Skeletal muscle satellite cell (primary cell): ENCODE measurements at regions not wholly inside any gene's neighbourhood (a gene's known extent, or its start where the extent isn't known, plus 50 kb on each side); places are given as distances from the start of the nearest gene placed in this dataset.

Experiments used
- H3K27me3 ChIP-seq: 2 replicates; pipeline ENCODE4 v1.7.0; 2013; ENCODE audit warnings: low read length; ENCODE audit not compliant: control insufficient read depth, insufficient read depth
- H3K36me3 ChIP-seq: 2 replicates; pipeline ENCODE4 v1.7.0; 2013; ENCODE audit warnings: mild to moderate bottlenecking, control low read depth, low read length; ENCODE audit not compliant: insufficient read depth
- H3K4me1 ChIP-seq: 2 replicates; pipeline ENCODE4 v1.7.0; 2013; ENCODE audit warnings: low read length; ENCODE audit not compliant: control insufficient read depth, insufficient read depth
- H3K4me2 ChIP-seq: 2 replicates; pipeline ENCODE4 v1.7.0; 2013; ENCODE audit warnings: mild to moderate bottlenecking, low read length
- H3K4me3 ChIP-seq: 2 replicates; pipeline ENCODE4 v1.7.0; 2013; ENCODE audit warnings: low read length
- H3K9ac ChIP-seq: 2 replicates; pipeline ENCODE4 v1.7.0; 2013; ENCODE audit warnings: mild to moderate bottlenecking, low read depth, low read length, moderate library complexity
- H3K9me3 ChIP-seq: replicated peaks from 2 replicates; pipeline ENCODE4 v1.7.0; 2013; ENCODE audit warnings: mild to moderate bottlenecking, control low read depth, low read length

DNA sequence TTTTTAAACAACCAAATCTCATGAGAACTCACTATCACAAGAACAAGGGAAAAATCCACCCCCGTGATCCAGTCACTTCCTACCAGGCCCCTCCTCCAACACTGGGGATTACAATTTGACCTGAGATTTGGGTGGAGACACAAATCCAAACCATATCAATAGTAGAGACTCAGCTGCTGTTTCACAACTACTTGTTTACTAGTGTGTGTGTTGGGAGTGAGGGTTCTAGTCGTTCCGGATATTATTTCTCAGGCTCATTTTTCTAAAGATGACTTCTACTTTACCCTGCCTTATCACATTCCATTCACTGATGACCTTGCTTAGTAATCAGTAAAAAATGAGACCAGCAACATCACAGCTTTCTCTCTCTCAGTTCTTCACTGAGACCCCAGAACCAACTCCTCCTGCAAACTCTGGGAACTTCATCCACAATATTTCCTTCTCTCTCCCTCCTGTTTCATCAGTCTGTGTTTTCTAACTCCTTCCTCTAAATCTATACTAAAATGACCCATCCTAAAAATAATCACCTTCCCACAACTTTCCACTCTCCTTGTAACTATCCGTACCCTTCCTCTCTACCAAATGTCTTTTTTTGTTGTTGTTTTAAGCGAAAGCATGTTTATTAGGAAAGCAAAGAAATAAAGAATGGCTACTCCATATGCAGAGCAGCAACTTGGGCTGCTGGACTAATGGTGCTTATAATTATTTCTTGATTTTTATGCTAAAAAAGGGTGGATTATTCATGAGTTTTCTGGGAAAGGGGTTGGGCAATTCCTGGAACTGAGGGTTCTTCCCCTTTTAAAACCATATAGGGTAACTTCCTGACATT is 121.5 kb upstream of the SPRY4 start:
- no peak overlapping the region for H3K4me3 ChIP-seq
- H3K9me3 ChIP-seq: no peaks in the 10 kb centered on the region
- H3K4me1 ChIP-seq: peaks cover 34% of the 10 kb centered on the region
- H3K36me3 ChIP-seq: no peaks in the 10 kb centered on the region
- H3K27me3 ChIP-seq: no peaks in the 10 kb centered on the region
- peak overlapping the region; percentile 57 for H3K9ac ChIP-seq
- peak overlapping the region; percentile 21 for H3K4me2 ChIP-seq

DNA sequence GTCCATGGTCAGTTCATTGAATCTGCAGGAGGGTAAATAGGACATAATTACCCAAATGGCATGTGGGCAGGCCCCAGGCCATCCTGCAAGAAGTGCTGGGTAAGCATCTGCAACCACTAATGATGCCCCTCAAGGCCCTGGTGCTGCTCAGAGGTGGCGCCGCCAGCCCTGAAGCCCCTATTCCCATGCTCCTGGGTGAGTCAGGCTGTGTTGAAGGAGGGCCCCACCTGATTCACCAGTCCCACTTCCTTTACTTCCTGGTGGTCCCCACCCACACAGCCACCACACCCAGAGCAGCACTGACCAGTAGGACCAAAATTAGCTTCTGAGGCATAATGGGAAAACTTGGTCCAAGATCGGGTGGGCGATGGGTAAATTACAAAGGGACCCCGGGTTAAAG is 120.4 kb upstream of the SPRY4 start:
- no peaks in the 10 kb centered on the region for H3K36me3 ChIP-seq
- H3K27me3 ChIP-seq: no peaks in the 10 kb centered on the region
- no peak overlapping the region for H3K4me3 ChIP-seq
- no peak overlapping the region for H3K9ac ChIP-seq
- no peaks in the 10 kb centered on the region for H3K9me3 ChIP-seq
- no peak overlapping the region for H3K4me2 ChIP-seq
- H3K4me1 ChIP-seq: peaks cover 36% of the 10 kb centered on the region

DNA sequence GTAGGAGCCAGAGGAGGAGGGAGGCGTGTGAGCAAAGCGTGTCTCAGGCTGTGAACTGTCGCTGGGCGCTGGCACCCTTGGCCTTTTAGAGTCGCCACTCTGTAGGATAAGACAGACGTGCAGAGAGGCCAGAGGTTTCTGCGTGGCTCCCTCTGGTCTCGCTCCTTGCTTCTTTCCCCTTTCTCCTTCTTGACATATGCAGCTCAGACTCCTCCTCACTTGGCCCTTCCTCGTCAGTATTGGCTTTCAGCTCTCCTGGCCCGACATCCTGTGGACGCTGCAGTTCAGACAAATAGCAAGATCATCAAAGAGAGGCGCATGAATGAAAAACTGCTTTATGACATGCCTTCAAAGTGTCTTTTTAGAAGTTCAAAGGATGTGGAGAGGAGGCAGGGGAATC is 116.8 kb upstream of the SPRY4 start:
- no peaks in the 10 kb centered on the region for H3K36me3 ChIP-seq
- H3K27me3 ChIP-seq: no peaks in the 10 kb centered on the region
- H3K4me2 ChIP-seq: no peak overlapping the region
- no peak overlapping the region for H3K9ac ChIP-seq
- peaks cover 46% of the 10 kb centered on the region for H3K4me1 ChIP-seq
- H3K9me3 ChIP-seq: no peaks in the 10 kb centered on the region
- no peak overlapping the region for H3K4me3 ChIP-seq

DNA sequence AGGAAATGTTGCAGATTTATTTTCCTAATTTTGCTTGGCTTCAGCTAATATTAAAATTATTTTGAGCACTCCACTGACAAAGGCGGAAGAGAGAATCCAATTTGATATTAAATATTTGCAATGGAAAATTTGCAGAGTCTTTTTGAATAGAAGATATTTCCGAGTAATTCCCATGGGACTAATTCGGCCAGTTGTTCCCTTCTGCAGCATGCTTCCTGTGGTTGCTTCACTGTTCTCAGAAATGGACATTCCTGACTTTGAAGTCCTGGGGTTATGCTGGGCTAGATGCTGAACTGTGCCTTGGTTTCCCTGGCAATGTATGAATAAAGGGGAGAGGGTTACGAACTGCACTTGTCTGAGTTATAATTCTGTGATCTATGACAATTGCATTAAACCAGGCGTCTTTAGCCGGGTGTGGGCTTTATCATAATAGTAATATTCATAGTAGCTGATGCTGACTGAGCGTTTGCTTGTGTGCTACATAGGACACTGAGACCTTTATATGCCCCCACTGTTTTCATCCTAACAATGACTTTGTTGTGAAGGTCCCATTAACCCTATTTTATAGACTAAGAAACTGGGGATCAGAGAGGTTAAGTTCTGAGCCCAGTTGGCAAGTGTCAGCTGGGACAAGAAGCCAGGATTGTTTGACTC is 114.5 kb upstream of the SPRY4 start:
- no peak overlapping the region for H3K9ac ChIP-seq
- H3K4me2 ChIP-seq: peak overlapping the region; percentile 37
- peaks cover 25% of the 10 kb centered on the region for H3K4me1 ChIP-seq
- no peaks in the 10 kb centered on the region for H3K36me3 ChIP-seq
- H3K9me3 ChIP-seq: no peaks in the 10 kb centered on the region
- H3K4me3 ChIP-seq: no peak overlapping the region
- no peaks in the 10 kb centered on the region for H3K27me3 ChIP-seq

DNA sequence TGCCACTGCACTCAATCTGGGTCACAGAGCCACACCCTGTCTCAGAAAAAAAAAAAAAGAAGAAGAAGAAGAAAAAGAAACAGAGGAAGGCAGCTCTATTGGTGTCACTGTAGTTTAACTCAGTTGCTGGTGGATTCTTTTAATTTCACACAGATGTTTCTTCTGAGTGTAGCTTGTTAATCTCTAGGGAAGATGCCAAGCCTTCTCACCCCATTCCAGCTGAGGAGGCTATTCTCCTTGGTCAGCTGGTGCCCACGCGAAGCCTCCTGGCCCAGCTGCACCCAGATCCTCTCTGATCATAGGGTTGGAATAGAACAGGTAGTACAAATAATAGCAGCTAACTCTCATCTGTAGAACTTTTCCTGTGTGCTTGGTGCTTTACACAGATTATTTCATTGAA is 113.8 kb upstream of the SPRY4 start:
- Histone ChIP-seq H3K4me1 (peaks cover 26% of the 10 kb centered on the region), H3K4me3 (no peak overlapping the region), H3K9me3 (no peaks in the 10 kb centered on the region), H3K27me3 (no peaks in the 10 kb centered on the region), H3K9ac (no peak overlapping the region), H3K36me3 (no peaks in the 10 kb centered on the region), H3K4me2 (peak overlapping the region; percentile 37)

DNA sequence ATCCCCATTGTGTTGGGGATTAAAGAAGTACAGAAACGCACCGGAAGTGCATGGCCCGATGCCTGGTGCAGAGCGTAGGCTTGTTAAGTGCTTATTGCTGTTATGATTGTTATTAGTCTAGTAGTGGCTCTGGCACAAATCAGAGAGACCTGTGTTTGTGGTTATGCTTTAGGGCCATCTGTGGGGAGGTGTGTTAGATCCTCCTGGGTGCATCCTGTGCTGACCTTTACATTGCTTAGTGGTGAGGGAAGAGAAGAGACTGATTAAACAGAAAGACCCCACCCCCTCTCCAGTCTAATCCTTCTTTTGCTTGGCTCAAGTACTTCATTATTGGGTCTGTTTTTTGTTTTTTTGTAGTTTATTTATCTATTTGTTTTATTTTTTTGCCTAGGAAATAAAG is 112.7 kb upstream of the SPRY4 start:
- H3K27me3 ChIP-seq: no peaks in the 10 kb centered on the region
- peaks cover 29% of the 10 kb centered on the region for H3K4me1 ChIP-seq
- H3K36me3 ChIP-seq: no peaks in the 10 kb centered on the region
- H3K4me2 ChIP-seq: no peak overlapping the region
- H3K9ac ChIP-seq: no peak overlapping the region
- H3K9me3 ChIP-seq: no peaks in the 10 kb centered on the region
- H3K4me3 ChIP-seq: no peak overlapping the region

DNA sequence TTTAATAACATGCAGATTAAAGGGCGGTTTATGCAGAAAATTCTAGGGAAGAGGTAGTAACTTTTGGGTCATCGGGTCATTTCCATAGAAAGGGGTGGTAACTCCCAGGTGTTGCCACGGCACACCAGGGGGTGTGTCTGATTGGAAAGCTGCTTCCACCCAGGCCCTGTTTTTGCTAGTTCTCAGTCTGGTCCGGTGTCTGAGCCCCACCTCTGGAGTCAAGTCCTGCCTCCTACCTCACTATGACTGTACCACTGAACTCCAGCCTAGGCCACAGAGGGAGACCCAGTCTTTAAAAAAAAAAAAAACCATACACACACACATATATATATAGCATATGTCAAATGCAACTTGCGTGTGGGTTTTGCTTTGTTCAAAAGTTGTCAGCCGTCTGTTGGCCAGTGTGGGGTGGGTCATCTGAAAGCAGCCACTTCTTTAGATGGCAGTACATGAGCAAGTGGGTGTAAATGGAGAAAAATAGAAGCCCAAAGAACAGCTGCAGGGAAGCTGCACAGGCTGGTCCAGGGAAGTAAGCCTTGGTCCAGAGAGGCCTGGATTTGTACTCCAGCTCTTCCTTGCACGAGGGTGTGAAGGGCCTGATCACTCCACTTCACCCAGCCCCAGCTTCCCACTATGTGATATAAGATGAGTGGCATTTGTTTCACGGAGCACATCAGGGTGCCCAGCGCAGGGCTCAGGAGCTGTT is 110.7 kb upstream of the SPRY4 start:
- no peaks in the 10 kb centered on the region for H3K36me3 ChIP-seq
- H3K9me3 ChIP-seq: no peaks in the 10 kb centered on the region
- no peak overlapping the region for H3K4me3 ChIP-seq
- H3K9ac ChIP-seq: no peak overlapping the region
- H3K4me2 ChIP-seq: no peak overlapping the region
- no peaks in the 10 kb centered on the region for H3K27me3 ChIP-seq
- H3K4me1 ChIP-seq: peaks cover 24% of the 10 kb centered on the region

DNA sequence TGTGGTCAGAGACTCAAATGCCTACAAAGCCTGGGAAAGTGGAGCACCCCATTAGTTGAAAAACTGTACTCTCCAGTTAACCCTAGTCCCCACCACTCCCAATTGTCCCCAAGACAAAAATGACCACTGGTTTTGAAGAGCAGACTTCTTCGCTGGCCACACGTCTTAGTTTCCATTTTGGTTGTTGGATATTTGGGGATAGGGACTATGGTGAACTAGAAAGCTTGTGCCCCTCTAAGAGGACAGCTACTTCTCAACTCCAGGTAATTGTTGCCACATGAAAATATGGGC is 109.4 kb upstream of the SPRY4 start:
- H3K4me2 ChIP-seq: no peak overlapping the region
- H3K9me3 ChIP-seq: no peaks in the 10 kb centered on the region
- H3K4me1 ChIP-seq: peaks cover 19% of the 10 kb centered on the region
- no peak overlapping the region for H3K4me3 ChIP-seq
- no peak overlapping the region for H3K9ac ChIP-seq
- H3K27me3 ChIP-seq: no peaks in the 10 kb centered on the region
- no peaks in the 10 kb centered on the region for H3K36me3 ChIP-seq

DNA sequence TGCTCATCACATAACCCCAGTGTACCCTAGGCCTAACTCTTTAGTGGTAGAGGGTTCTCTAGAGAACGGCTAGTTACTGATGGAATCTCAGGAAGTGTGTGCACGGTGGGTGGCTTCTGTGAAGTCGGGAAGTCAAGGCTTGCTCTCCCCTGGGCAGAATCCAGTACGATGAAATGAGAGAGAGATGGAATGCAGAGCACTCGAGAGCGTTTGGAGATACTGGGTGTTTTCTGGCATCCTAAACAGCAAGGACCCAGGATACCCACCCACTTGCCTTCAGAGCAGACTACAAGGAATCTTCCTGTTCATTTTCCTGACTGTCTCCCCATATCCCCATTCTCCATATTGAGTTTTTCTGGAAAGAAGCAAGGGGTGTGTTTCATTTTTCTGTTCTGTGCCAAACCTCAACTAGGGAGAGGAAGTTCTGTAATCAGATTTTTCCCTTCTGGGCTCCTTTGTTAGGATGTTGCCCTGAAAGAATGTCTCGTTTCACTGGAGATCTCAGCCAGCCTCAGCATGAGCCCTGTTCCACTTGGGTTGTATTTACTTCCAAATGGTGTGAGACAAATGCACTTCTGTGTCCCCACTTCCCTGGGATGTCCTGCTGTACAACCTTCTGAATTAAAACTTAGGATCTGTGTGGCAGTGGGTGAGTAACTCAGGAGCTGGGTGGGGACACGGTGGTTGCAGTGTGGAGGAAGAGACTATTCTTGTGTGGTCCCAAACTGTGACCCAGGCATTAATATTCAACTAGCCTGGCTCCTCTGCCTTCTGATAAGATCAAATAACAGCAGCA is 108.9 kb upstream of the SPRY4 start:
- Histone ChIP-seq H3K27me3 (no peaks in the 10 kb centered on the region), H3K9me3 (no peaks in the 10 kb centered on the region), H3K4me2 (peak overlapping the region; percentile 3), H3K4me1 (peaks cover 14% of the 10 kb centered on the region), H3K36me3 (no peaks in the 10 kb centered on the region), H3K4me3 (no peak overlapping the region), H3K9ac (no peak overlapping the region)

DNA sequence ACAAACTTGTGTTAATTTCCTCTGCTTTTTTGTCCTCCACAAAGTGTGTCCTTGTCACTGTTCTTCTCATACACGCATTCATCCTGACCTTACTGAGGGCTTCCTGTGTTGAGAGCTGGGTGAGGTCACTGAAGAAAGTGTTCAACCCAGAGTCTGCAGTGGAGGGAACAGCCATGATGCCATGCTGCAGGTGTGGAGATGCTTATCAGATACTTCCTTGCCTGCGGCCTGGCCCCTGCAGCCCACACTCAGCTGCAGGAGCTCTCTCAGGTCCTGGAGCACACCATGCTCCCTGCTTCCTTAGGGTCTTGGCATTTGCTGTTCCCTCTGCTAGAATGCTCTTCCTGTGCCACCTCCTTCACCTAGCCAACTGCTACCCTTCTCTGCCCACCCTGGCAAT is 108.1 kb upstream of the SPRY4 start:
- Histone ChIP-seq H3K4me3 (no peak overlapping the region), H3K4me2 (no peak overlapping the region), H3K9me3 (no peaks in the 10 kb centered on the region), H3K4me1 (peaks cover 10% of the 10 kb centered on the region), H3K36me3 (no peaks in the 10 kb centered on the region), H3K27me3 (no peaks in the 10 kb centered on the region), H3K9ac (no peak overlapping the region)

DNA sequence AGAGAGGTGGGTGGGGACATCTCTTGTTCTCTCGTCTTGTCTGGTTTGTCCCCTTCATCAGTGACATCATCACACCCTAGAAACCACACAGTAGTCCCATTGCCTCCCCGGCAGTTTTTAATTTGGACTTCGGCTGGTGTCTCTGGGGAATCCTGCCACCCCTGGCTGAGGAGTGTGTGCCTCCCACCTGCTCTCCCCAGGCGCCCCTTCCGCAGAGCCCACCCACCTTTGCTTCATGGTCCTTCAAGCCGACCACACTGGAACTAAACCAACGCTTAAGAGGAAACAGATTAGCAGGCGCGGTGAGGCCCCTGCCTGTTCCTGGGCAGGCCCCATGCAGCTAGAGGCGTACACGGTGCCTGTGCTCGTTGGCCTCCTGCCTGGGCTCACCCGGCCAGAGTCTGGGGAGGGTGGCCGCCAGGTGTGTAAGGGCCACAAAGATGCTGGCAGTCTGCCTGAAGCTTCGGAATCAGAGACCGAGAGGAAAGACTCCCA is 107.6 kb upstream of the SPRY4 start:
- H3K4me3 ChIP-seq: no peak overlapping the region

More for the DNA sequence above, 107.6 kb upstream of the SPRY4 start:
- Histone ChIP-seq H3K36me3 (no peaks in the 10 kb centered on the region), H3K9me3 (no peaks in the 10 kb centered on the region), H3K4me1 (peaks cover 10% of the 10 kb centered on the region), H3K9ac (no peak overlapping the region), H3K27me3 (no peaks in the 10 kb centered on the region), H3K4me2 (no peak overlapping the region)
